ENCODE measurements at regions not wholly inside any gene's neighbourhood (a gene's known extent, or its start where the extent isn't known, plus 50 kb on each side); places are given as distances from the start of the nearest gene placed in this dataset.

GRCh38 chr12:58479401-58479800 lies 440.9 kb downstream of the LRIG3 start:
- TF ChIP-seq CTCF (IDR thresholded peaks at IDR 0.05) (no peak), ZFX (IDR thresholded peaks at IDR 0.05; ENCODE audit: borderline replicate concordance) (no peak)
